A673 (cell line): ENCODE measurements at regions not wholly inside any gene's neighbourhood (a gene's known extent, or its start where the extent isn't known, plus 50 kb on each side); places are given as distances from the start of the nearest gene placed in this dataset.

Experiments used
- EZH2 ChIP-seq: fragments of 200-600 bp; sonication (generic); IDR thresholded peaks from 2 replicates; pipeline ENCODE4 v1.6.1; 2017; ENCODE audit warnings: borderline replicate concordance, low read depth, mild to moderate bottlenecking, mixed read lengths, antibody characterized with exemption, low read length; ENCODE audit not compliant: poor library complexity, severe bottlenecking
- TF ChIP-seq, protein P1 (sequence below): fragments of 300-800, 200-600 bp; sonication (generic); conservative IDR thresholded peaks from 2 replicates; pipeline ENCODE4 v1.5.1; 2017; ENCODE audit warnings: low read depth, mild to moderate bottlenecking, antibody characterized with exemption, low read length, moderate library complexity, mixed read lengths

DNA sequence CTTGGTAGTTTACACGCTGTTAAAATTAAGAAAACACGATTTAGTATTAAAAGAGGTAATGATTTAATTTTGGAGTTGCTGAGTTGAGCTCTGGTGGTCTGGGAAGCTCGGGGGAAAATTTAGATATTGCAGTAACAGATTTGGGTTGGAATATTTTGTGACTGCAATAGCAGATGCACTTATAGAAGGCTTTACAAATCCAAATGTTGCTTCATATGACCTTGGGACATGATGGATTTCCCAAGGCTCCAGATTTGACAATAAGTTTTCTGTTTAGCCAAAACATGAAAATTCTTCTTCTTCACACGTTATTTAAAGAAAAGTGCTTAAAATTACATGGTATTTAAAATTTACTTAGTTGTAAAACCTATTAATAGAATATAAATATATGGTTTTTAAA, 302.0 kb downstream of the SPRY1 start:
- no peak for TF ChIP-seq EZH2
- TF ChIP-seq, protein P1, sequence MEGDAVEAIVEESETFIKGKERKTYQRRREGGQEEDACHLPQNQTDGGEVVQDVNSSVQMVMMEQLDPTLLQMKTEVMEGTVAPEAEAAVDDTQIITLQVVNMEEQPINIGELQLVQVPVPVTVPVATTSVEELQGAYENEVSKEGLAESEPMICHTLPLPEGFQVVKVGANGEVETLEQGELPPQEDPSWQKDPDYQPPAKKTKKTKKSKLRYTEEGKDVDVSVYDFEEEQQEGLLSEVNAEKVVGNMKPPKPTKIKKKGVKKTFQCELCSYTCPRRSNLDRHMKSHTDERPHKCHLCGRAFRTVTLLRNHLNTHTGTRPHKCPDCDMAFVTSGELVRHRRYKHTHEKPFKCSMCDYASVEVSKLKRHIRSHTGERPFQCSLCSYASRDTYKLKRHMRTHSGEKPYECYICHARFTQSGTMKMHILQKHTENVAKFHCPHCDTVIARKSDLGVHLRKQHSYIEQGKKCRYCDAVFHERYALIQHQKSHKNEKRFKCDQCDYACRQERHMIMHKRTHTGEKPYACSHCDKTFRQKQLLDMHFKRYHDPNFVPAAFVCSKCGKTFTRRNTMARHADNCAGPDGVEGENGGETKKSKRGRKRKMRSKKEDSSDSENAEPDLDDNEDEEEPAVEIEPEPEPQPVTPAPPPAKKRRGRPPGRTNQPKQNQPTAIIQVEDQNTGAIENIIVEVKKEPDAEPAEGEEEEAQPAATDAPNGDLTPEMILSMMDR: no peak
